HepG2 (cell line): ENCODE measurements at regions not wholly inside any gene's neighbourhood (a gene's known extent, or its start where the extent isn't known, plus 50 kb on each side); places are given as distances from the start of the nearest gene placed in this dataset.

ENCODE experiments used
- ATAC-seq: fragments of 200-7000 bp; cut with Tn5 transposase; 3 replicates; pipeline ENCODE4 v1.9.1; 2020; ENCODE audit warnings: mild to moderate bottlenecking, moderate library complexity
- BruUV-seq: library from RNA; stranded (reverse); fragments of 400-500 nt; replicated peaks from 2 replicates; lab custom pipeline; 2021; lab: Mats Ljungman, UMichigan
- CTCF ChIA-PET: fragments of 300-600 bp; formaldehyde crosslinking; extraction: SDS; loops from one replicate; lab custom pipeline; 2021; ENCODE audit warnings: low total read pairs, inconsistent platforms, low intra/inter-chr PET ratio; lab: Yijun Ruan, JAX
- POLR2A ChIA-PET: fragments of 350-600 bp; sonication (Branson Sonifier 250); formaldehyde crosslinking; loops from one replicate; lab custom pipeline; 2020; ENCODE audit warnings: antibody characterized with exemption, inconsistent platforms; lab: Yijun Ruan, JAX
- DNase-seq: peaks from one replicate; pipeline ENCODE4 v3.0.0-alpha.2; 2015; ENCODE audit warnings: low spot score
- FAIRE-seq: peaks from 3 replicates; lab custom pipeline; 2011; peaks lifted over from hg19 to GRCh38; lab: Jason Lieb, UNC
- H2AFZ ChIP-seq: one replicate; pipeline ENCODE4 v1.6.1; 2011; ENCODE audit warnings: low read length, inconsistent platforms
- H3K27ac ChIP-seq: fragments of 300-600 bp; 3 replicates; pipeline ENCODE4 v1.8.0; 2011; ENCODE audit warnings: mixed run types, mild to moderate bottlenecking, mixed read lengths, low read length, inconsistent platforms; ENCODE audit not compliant: insufficient read depth; ENCODE audit errors: extremely low read length
- H3K27me3 ChIP-seq, 2 experiments: fragments of 200-600 bp in 1 of 2; 2 replicates in 1 of 2; 3 replicates in 1 of 2; pipeline versions ENCODE4 v1.6.0 to v1.8.0; 2011; ENCODE audit warnings: low read length in 2 of 2, mild to moderate bottlenecking in 2 of 2, moderate library complexity in 2 of 2, inconsistent platforms in 1 of 2; ENCODE audit not compliant: insufficient read depth in 2 of 2, control insufficient read depth in 1 of 2
- H3K36me3 ChIP-seq, 2 experiments: fragments of 200-600 bp in 1 of 2; replicated peaks in 1 of 2; 2 replicates in 1 of 2; 3 replicates in 1 of 2; pipeline versions ENCODE4 v1.5.1 to v1.8.0; 2011; ENCODE audit warnings: low read length in 2 of 2, inconsistent platforms in 1 of 2; ENCODE audit not compliant: insufficient read depth in 2 of 2, control insufficient read depth in 1 of 2
- H3K4me1 ChIP-seq: 2 replicates; pipeline ENCODE4 v1.5.1; 2012; ENCODE audit warnings: low read length, inconsistent platforms; ENCODE audit not compliant: insufficient read depth
- H3K4me2 ChIP-seq: 2 replicates; pipeline ENCODE4 v1.6.0; 2011; ENCODE audit warnings: low read depth, low read length, inconsistent platforms
- H3K4me3 ChIP-seq, 3 experiments: fragments of 200-600 bp in 1 of 3; sonication (generic), shearing (Covaris generic) in 1 of 3; replicated peaks in 1 of 3; 2 replicates each; pipeline ENCODE4 v1.5.1; 2011 to 2016; ENCODE audit warnings: low read length in 3 of 3, inconsistent platforms in 2 of 3, low read depth in 2 of 3, mild to moderate bottlenecking in 2 of 3, control low read depth in 1 of 3, mixed read lengths in 1 of 3; ENCODE audit not compliant: insufficient read depth in 1 of 3
- H3K79me2 ChIP-seq: one replicate; pipeline ENCODE4 v1.6.1; 2011; ENCODE audit warnings: low read length, inconsistent platforms; ENCODE audit not compliant: insufficient read depth
- H3K9ac ChIP-seq: 2 replicates; pipeline ENCODE4 v1.6.0; 2011; ENCODE audit warnings: mild to moderate bottlenecking, low read depth, low read length, inconsistent platforms; ENCODE audit not compliant: insufficient read depth
- H3K9me3 ChIP-seq: 2 replicates; pipeline ENCODE4 v1.5.1; 2012; ENCODE audit warnings: mild to moderate bottlenecking, low read length
- H4K20me1 ChIP-seq: 2 replicates; pipeline ENCODE4 v1.6.0; 2011; ENCODE audit warnings: inconsistent platforms, mild to moderate bottlenecking, low read length, moderate library complexity; ENCODE audit not compliant: insufficient read depth
- AGO2 ChIP-seq: fragments of 200-400 bp; formaldehyde crosslinking; optimal IDR thresholded peaks from 2 replicates; pipeline ENCODE3; 2017; ENCODE audit warnings: mild to moderate bottlenecking, low read depth, low read length, moderate library complexity
- ZNF709 ChIP-seq: sonication (generic); formaldehyde crosslinking; IDR thresholded peaks from 2 replicates; pipeline ENCODE4 v1.5.0; 2020; ENCODE audit warnings: mild to moderate bottlenecking, missing genetic modification reagents
- WGBS: methylation state at CpG from one replicate; pipeline ENCODE4 v1.1.6; 2017; ENCODE audit warnings: low lambda C conversion rate; 5-methylcytosine and 5-hydroxymethylcytosine counted together
- in situ Hi-C: cut with HindIII; loops from 2 replicates; pipeline ENCODE4 v1.10.0; 2017; ENCODE audit warnings: low pct_unique_long_range_greater_than_20kb; ENCODE audit not compliant: extremely low pct_ligation_motif_present
- intact Hi-C: fragments of 100-400 bp; cut with micrococcal nuclease; formaldehyde crosslinking; loops from one replicate; pipeline ENCODE4 v1.10.0; 2022; ENCODE audit not compliant: unreplicated experiment
- TF ChIP-seq, protein P1 (sequence below): sonication (generic); formaldehyde crosslinking; IDR thresholded peaks from 2 replicates; pipeline ENCODE4 v1.4.0; 2020; ENCODE audit warnings: missing genetic modification reagents
- TF ChIP-seq, protein P2 (sequence below): sonication (generic); formaldehyde crosslinking; IDR thresholded peaks from 2 replicates; pipeline ENCODE4 v1.4.0; 2020; ENCODE audit warnings: mild to moderate bottlenecking, missing genetic modification reagents

DNA sequence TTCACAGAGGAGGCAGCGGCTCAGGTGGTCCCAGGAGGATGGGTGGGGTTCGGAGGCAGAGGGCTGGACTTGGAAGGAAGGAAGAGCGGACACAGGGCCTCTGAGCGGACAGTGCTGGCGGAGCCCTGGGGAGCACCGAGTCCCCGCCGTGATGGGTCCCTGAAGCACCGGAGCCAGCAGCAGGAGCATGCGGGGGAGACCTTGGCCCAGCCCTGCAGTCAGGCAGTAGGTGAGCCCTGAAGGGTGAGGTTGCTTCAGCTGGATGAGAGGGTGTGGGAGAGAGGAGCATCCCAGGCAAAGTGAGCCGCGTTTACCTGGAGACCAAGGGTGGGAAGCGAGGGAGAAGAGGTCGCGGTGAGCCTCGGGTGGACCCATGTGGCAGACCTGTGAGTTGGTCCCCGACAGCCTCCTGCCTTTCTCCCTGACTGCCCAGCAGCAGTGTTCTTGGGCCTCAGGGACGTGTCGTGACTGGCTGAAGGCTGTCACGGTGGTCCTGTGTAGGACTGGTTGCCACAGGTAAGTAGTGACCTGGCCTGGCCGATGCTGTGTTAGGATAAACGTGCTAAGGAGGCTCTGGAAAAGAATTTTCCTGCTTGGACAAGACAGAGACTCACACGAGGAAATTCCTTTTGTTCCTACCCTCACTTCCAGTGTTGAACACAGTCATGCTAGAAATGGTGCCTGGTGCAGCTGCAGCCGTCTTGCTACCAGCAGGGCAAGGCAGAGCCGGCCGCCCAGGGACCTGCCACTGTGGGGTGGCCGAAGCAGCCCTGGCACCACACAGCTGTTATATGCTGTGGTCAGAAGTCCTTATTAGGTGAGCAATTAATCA is 73.0 kb downstream of the RRM2 start:
- no peaks in the 10 kb centered on the region for H4K20me1 ChIP-seq
- ChIA-PET POLR2A (no interaction called here), CTCF (no interaction called here)
- H3K9ac ChIP-seq: no peak overlapping the region
- ATAC-seq: no peak; the same call in 2 of the 3 replicates
- peaks cover 7% of the 10 kb centered on the region for H3K4me1 ChIP-seq
- intact Hi-C loops: no loop called here
- H3K36me3 ChIP-seq: peaks cover 0 to 4% of the 10 kb centered on the region in 2 experiments; a peak in 3 of 5 replicates
- H3K4me2 ChIP-seq: no peak overlapping the region
- no peak overlapping the region for H3K4me3 ChIP-seq
- BruUV-seq: no TSS peak
- no peaks in the 10 kb centered on the region for H3K79me2 ChIP-seq
- in situ Hi-C loops: no loop called here
- H3K9me3 ChIP-seq: no peaks in the 10 kb centered on the region
- no peaks in the 10 kb centered on the region for H3K27me3 ChIP-seq
- 95% methylated on average over 26 of the region's 27 CpGs for WGBS
- TF ChIP-seq, protein P1, sequence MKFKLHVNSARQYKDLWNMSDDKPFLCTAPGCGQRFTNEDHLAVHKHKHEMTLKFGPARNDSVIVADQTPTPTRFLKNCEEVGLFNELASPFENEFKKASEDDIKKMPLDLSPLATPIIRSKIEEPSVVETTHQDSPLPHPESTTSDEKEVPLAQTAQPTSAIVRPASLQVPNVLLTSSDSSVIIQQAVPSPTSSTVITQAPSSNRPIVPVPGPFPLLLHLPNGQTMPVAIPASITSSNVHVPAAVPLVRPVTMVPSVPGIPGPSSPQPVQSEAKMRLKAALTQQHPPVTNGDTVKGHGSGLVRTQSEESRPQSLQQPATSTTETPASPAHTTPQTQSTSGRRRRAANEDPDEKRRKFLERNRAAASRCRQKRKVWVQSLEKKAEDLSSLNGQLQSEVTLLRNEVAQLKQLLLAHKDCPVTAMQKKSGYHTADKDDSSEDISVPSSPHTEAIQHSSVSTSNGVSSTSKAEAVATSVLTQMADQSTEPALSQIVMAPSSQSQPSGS (CRISPR knock-in tag): no peak
- peak; percentile 33 for TF ChIP-seq AGO2
- DNase-seq: no peak
- FAIRE-seq: no peak
- H2AFZ ChIP-seq: no peak overlapping the region
- no peak overlapping the region for H3K27ac ChIP-seq

DNA sequence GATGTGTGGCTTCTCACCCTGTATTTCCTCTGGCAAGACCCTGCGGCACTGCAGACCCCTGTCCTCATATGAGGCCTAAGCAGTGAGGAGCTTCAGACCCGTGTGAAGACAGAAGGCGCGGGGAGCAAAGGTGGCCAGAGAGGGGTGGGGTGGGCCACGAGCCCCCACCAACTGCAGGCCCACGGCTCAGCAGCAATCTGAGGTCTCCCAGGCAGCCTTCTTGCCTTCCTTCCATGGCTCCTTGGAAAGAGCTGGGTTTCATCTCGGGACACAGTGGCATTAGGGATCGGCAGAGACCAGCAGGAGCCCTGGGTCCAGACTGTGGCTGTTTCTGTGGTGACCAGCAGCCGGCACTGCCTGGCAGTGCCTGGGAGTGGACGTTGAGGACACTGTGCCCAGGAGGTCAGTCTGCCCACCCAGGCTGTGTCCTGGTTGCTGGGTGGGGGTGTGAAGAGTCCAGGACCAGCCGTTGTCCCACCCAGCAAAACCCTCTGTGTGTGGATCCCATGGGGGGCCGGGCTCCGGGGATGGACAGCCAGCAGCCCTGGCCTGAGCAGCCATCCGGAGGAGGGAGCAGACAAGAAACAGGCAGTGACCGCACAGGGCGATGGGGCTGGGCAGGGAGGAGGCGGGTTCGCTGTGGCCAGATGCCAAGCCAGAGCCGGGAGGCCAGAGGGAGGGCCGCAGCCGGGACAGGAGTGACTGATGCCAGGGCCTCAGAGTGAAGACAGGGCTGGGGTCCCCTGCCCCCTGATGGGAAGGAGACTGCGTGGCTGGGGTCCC is 73.8 kb downstream of the RRM2 start:
- no peak for ATAC-seq
- Histone ChIP-seq H3K27me3 (no peaks in the 10 kb centered on the region), H3K4me1 (peaks cover 15% of the 10 kb centered on the region), H3K9ac (no peak overlapping the region), H2AFZ (no peak overlapping the region), H3K4me3 (no peak overlapping the region), H3K79me2 (no peaks in the 10 kb centered on the region), H4K20me1 (no peaks in the 10 kb centered on the region), H3K9me3 (no peaks in the 10 kb centered on the region), H3K4me2 (no peak overlapping the region), H3K27ac (no peak overlapping the region), H3K36me3 (peaks cover 0 to 4% of the 10 kb centered on the region in 2 experiments; a peak in 3 of 5 replicates)
- FAIRE-seq: no peak
- no TSS peak for BruUV-seq
- peak; percentile 21 for TF ChIP-seq AGO2
- TF ChIP-seq ZNF709 (CRISPR knock-in tag): no peak
- TF ChIP-seq, protein P2, sequence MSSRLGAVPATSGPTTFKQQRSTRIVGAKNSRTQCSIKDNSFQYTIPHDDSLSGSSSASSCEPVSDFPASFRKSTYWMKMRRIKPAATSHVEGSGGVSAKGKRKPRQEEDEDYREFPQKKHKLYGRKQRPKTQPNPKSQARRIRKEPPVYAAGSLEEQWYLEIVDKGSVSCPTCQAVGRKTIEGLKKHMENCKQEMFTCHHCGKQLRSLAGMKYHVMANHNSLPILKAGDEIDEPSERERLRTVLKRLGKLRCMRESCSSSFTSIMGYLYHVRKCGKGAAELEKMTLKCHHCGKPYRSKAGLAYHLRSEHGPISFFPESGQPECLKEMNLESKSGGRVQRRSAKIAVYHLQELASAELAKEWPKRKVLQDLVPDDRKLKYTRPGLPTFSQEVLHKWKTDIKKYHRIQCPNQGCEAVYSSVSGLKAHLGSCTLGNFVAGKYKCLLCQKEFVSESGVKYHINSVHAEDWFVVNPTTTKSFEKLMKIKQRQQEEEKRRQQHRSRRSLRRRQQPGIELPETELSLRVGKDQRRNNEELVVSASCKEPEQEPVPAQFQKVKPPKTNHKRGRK (CRISPR knock-in tag): no peak
- in situ Hi-C loops: no loop called here
- POLR2A ChIA-PET: no interaction called here
- intact Hi-C loops: no loop called here
- DNase-seq: no peak
- CTCF ChIA-PET: no interaction called here
- WGBS: 97% methylated on average over 22 of the region's 22 CpGs
